MM.1S (cell line): ENCODE measurements at regions not wholly inside any gene's neighbourhood (a gene's known extent, or its start where the extent isn't known, plus 50 kb on each side); places are given as distances from the start of the nearest gene placed in this dataset.

Source experiments
- DNase-seq: peaks from one replicate; pipeline ENCODE4 v3.0.0-alpha.2; 2015
- H2AFZ ChIP-seq: fragments of 300-600 bp; sonication (generic); 2 replicates; pipeline ENCODE4 v1.6.0; 2016; ENCODE audit warnings: antibody characterized with exemption, low read length
- H3F3A ChIP-seq: fragments of 300-600 bp; sonication (generic); 2 replicates; pipeline ENCODE4 v1.6.1; 2016; ENCODE audit warnings: mild to moderate bottlenecking, antibody characterized with exemption, low read length, moderate library complexity, mixed read lengths; ENCODE audit not compliant: insufficient read depth
- H3K27ac ChIP-seq: fragments of 300-600 bp; sonication (generic); 2 replicates; pipeline ENCODE4 v1.5.1; 2016; ENCODE audit warnings: mild to moderate bottlenecking, low read length
- H3K27me3 ChIP-seq: fragments of 300-600 bp; sonication (generic); replicated peaks from 2 replicates; pipeline ENCODE4 v1.6.0; 2016; ENCODE audit warnings: low read length; ENCODE audit not compliant: insufficient read depth
- H3K36me3 ChIP-seq: fragments of 300-600 bp; sonication (generic); replicated peaks from 2 replicates; pipeline ENCODE4 v1.6.1; 2016; ENCODE audit warnings: mild to moderate bottlenecking, low read length, mixed read lengths; ENCODE audit not compliant: insufficient read depth
- H3K4me1 ChIP-seq: fragments of 300-600 bp; sonication (generic); 2 replicates; pipeline ENCODE4 v1.6.1; 2016; ENCODE audit warnings: low read length, mixed read lengths
- H3K4me2 ChIP-seq: fragments of 300-600 bp; sonication (generic); 2 replicates; pipeline ENCODE4 v1.6.0; 2016; ENCODE audit warnings: low read depth, low read length
- H3K4me3 ChIP-seq: fragments of 300-600 bp; sonication (generic); 2 replicates; pipeline ENCODE4 v1.5.1; 2016; ENCODE audit warnings: low read length, mixed read lengths
- H3K79me2 ChIP-seq: fragments of 300-600 bp; sonication (generic); 2 replicates; pipeline ENCODE4 v1.6.1; 2016; ENCODE audit warnings: mixed run types, low read length, mixed read lengths
- H3K9ac ChIP-seq: fragments of 300-600 bp; sonication (generic); 2 replicates; pipeline ENCODE4 v1.6.1; 2016; ENCODE audit warnings: low read length, mixed read lengths
- H3K9me2 ChIP-seq: fragments of 300-600 bp; sonication (generic); replicated peaks from 2 replicates; pipeline ENCODE4 v1.6.1; 2016; ENCODE audit warnings: mild to moderate bottlenecking, low read length, mixed read lengths; ENCODE audit not compliant: insufficient read depth
- H3K9me3 ChIP-seq: fragments of 300-600 bp; sonication (generic); replicated peaks from 2 replicates; pipeline ENCODE4 v1.6.1; 2016; ENCODE audit warnings: mild to moderate bottlenecking, low read length, mixed read lengths; ENCODE audit not compliant: insufficient read depth
- H4K20me1 ChIP-seq: fragments of 300-600 bp; sonication (generic); 2 replicates; pipeline ENCODE4 v1.6.1; 2016; ENCODE audit warnings: mild to moderate bottlenecking, low read length, moderate library complexity, mixed read lengths; ENCODE audit not compliant: insufficient read depth
- CTCF ChIP-seq: fragments of 300-600 bp; sonication (generic); IDR thresholded peaks from 2 replicates; pipeline ENCODE4 v1.5.1; 2016; ENCODE audit warnings: antibody characterized with exemption, low read length, mixed read lengths
- EZH2 ChIP-seq: fragments of 300-600 bp; sonication (generic); optimal IDR thresholded peaks from 2 replicates; pipeline ENCODE3; 2017; ENCODE audit warnings: low read depth, mild to moderate bottlenecking, antibody characterized with exemption, low read length, mixed read lengths
- EZH2phosphoT487 ChIP-seq: fragments of 300-600 bp; sonication (generic); IDR thresholded peaks from 2 replicates; pipeline ENCODE4 v1.6.1; 2018; ENCODE audit warnings: antibody characterized with exemption, low read length

GRCh38 chr6:21295506-21296240 is 297.9 kb upstream of the SOX4 start:
- Histone ChIP-seq H3K27ac (no peak overlapping the region), H3K9me3 (no peaks in the 10 kb centered on the region), H3K9me2 (no peaks in the 10 kb centered on the region), H3K4me3 (no peak overlapping the region), H3K4me1 (no peaks in the 10 kb centered on the region), H3K4me2 (no peak overlapping the region), H3K27me3 (no peaks in the 10 kb centered on the region), H2AFZ (no peak overlapping the region), H3F3A (no peaks in the 10 kb centered on the region), H4K20me1 (no peaks in the 10 kb centered on the region), H3K79me2 (no peaks in the 10 kb centered on the region), H3K36me3 (no peaks in the 10 kb centered on the region), H3K9ac (no peak overlapping the region)
- no peak for DNase-seq
- TF ChIP-seq CTCF = no peak
- no peak for TF ChIP-seq EZH2phosphoT487
- TF ChIP-seq EZH2 = no peak

GRCh38 chr6:21297665-21298064 is 295.9 kb upstream of the SOX4 start:
- H3F3A ChIP-seq = no peaks in the 10 kb centered on the region
- H3K9ac ChIP-seq = no peak overlapping the region
- no peak for DNase-seq
- no peaks in the 10 kb centered on the region for H3K9me3 ChIP-seq
- TF ChIP-seq EZH2 = no peak
- no peaks in the 10 kb centered on the region for H3K27me3 ChIP-seq
- no peak overlapping the region for H3K4me2 ChIP-seq
- no peaks in the 10 kb centered on the region for H3K4me1 ChIP-seq
- no peaks in the 10 kb centered on the region for H3K36me3 ChIP-seq
- no peak overlapping the region for H3K4me3 ChIP-seq
- no peaks in the 10 kb centered on the region for H3K9me2 ChIP-seq
- H3K79me2 ChIP-seq = no peaks in the 10 kb centered on the region
- H2AFZ ChIP-seq = no peak overlapping the region
- no peak overlapping the region for H3K27ac ChIP-seq
- H4K20me1 ChIP-seq = no peaks in the 10 kb centered on the region

GRCh38 chr6:21299216-21299615 is 294.3 kb upstream of the SOX4 start:
- Histone ChIP-seq H3K4me1 (no peaks in the 10 kb centered on the region), H4K20me1 (no peaks in the 10 kb centered on the region), H2AFZ (no peak overlapping the region), H3K36me3 (no peaks in the 10 kb centered on the region), H3K4me3 (no peak overlapping the region), H3K79me2 (no peaks in the 10 kb centered on the region), H3F3A (no peaks in the 10 kb centered on the region), H3K4me2 (no peak overlapping the region), H3K9me3 (no peaks in the 10 kb centered on the region), H3K9ac (no peak overlapping the region), H3K27me3 (no peaks in the 10 kb centered on the region), H3K9me2 (no peaks in the 10 kb centered on the region), H3K27ac (no peak overlapping the region)
- TF ChIP-seq EZH2 = no peak
- no peak for TF ChIP-seq CTCF
- no peak for TF ChIP-seq EZH2phosphoT487
- no peak for DNase-seq

- no peak overlapping the region for H3K9ac ChIP-seq
Measured at GRCh38 chr6:21300439-21300838, 293.1 kb upstream of the SOX4 start.

More at GRCh38 chr6:21300439-21300838, 293.1 kb upstream of the SOX4 start:
- Histone ChIP-seq H4K20me1 (no peaks in the 10 kb centered on the region), H3K9me3 (no peaks in the 10 kb centered on the region), H3K36me3 (no peaks in the 10 kb centered on the region), H2AFZ (no peak overlapping the region), H3K4me1 (no peaks in the 10 kb centered on the region), H3K27ac (no peak overlapping the region), H3K4me3 (no peak overlapping the region), H3K79me2 (no peaks in the 10 kb centered on the region), H3F3A (no peaks in the 10 kb centered on the region), H3K4me2 (no peak overlapping the region), H3K9me2 (no peaks in the 10 kb centered on the region), H3K27me3 (no peaks in the 10 kb centered on the region)
- TF ChIP-seq EZH2 (no peak), EZH2phosphoT487 (no peak), CTCF (no peak)
- DNase-seq = no peak
